ENCODE measurements at regions not wholly inside any gene's neighbourhood (a gene's known extent, or its start where the extent isn't known, plus 50 kb on each side); places are given as distances from the start of the nearest gene placed in this dataset.
"Not testable (repeated sequence)": the region's sequence is repeated elsewhere in the genome, so short reads cannot be mapped to it uniquely, and the experiment has no call there.

DNA sequence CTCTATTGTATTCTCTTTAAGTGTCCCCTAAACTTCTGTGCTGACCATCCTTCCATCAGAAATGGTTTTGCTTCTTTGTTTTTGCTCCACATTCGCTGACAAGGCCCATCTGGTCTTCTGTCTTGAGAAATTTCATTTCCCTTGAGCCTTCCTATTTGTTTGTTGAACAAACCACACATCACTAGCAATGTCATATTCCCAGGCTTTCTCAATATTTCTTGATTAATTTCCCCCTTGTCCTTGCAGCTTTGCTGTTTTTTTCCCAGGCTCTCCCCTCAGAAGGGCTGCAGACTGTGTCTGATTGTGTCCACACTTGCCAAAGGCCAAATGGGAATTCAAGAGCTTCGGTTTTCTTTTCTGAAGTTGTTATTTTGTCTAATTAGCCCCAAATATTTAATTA is 158.9 kb downstream of the MID1IP1 start:
- TF ChIP-seq, protein P1, sequence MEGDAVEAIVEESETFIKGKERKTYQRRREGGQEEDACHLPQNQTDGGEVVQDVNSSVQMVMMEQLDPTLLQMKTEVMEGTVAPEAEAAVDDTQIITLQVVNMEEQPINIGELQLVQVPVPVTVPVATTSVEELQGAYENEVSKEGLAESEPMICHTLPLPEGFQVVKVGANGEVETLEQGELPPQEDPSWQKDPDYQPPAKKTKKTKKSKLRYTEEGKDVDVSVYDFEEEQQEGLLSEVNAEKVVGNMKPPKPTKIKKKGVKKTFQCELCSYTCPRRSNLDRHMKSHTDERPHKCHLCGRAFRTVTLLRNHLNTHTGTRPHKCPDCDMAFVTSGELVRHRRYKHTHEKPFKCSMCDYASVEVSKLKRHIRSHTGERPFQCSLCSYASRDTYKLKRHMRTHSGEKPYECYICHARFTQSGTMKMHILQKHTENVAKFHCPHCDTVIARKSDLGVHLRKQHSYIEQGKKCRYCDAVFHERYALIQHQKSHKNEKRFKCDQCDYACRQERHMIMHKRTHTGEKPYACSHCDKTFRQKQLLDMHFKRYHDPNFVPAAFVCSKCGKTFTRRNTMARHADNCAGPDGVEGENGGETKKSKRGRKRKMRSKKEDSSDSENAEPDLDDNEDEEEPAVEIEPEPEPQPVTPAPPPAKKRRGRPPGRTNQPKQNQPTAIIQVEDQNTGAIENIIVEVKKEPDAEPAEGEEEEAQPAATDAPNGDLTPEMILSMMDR (IDR thresholded peaks at IDR 0.05): no peak
- Mint-ChIP-seq H3K27ac (no peak overlapping the region), H3K27me3 (no peaks in the 10 kb centered on the region), H3K9me3 (peaks cover 3% of the 10 kb centered on the region), H3K36me3 (ENCODE audit: low read depth) (no peaks in the 10 kb centered on the region), H3K4me1 (no peaks in the 10 kb centered on the region), H3K4me3 (no peak overlapping the region)
- ATAC-seq (ENCODE audit: low read depth) (no peak), DNase-seq (no peak)
- ChIA-PET CTCF (no interaction called here), POLR2A (no interaction called here)
- intact Hi-C loops (cut with micrococcal nuclease): loop anchor here (10.0 kb wide), 1 partner anchor 75 kb away; no protein-coding TSS in a partner anchor

DNA sequence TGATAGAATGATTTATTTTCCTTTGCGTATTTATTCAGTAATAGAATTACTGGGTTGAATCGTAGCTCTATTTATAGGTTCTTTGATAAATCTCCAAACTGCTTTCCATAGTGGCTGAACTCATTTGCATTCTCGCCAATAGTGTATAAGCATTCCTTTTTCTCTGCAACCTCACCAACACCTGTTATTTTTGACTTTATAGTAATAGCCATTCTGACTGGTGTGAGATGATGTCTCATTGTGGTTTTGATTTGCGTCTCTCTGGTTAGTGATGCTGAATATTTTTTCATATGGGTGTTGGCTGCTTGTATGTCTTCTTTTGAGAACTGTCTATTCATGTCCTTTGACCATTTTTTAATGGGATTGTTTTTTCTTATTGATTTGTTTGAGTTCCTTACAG is 160.7 kb downstream of the MID1IP1 start:
- POLR2A ChIA-PET: no interaction called here
- Mint-ChIP-seq H3K27me3 (no peaks in the 10 kb centered on the region), H3K4me3 (no peak overlapping the region), H3K27ac (no peak overlapping the region), H3K36me3 (ENCODE audit: low read depth) (no peaks in the 10 kb centered on the region), H3K9me3 (peaks cover 3% of the 10 kb centered on the region), H3K4me1 (no peaks in the 10 kb centered on the region)
- no peak for ATAC-seq (ENCODE audit: low read depth)
- intact Hi-C loops (cut with micrococcal nuclease): loop anchor here (10.0 kb wide), 1 partner anchor 77 kb away; no protein-coding TSS in a partner anchor
- CTCF ChIA-PET: no interaction called here
- TF ChIP-seq, protein P1 (IDR thresholded peaks at IDR 0.05): no peak
- DNase-seq: no peak

DNA sequence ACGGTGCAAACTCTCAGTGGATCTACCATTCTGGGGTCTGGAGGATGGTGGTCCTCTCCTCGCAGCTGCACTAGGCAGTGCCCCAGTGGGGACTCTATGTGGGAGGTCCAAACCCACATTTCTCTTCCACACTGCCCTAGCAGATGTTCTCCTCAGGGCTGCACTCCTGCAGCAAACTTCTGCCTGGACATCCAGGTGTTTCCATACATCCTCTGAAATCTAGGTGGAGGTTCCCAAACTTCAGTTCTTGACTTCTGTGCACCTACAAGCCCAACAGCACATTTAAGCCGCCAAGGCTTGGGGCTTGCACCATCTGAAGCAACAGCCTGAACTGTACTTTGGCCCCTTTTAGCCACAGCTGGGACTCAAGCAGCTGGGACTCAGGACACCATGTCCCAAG is 162.0 kb downstream of the MID1IP1 start:
- H3K4me1 Mint-ChIP-seq; POLR2A ChIA-PET; DNase-seq; H3K9me3 Mint-ChIP-seq; H3K4me3 Mint-ChIP-seq; H3K27ac Mint-ChIP-seq; CTCF ChIA-PET; ATAC-seq (ENCODE audit: low read depth); H3K36me3 Mint-ChIP-seq (ENCODE audit: low read depth); H3K27me3 Mint-ChIP-seq: not testable (repeated sequence)
- intact Hi-C loops (cut with micrococcal nuclease): loop anchor here (10.0 kb wide), 1 partner anchor 78 kb away; no protein-coding TSS in a partner anchor

DNA sequence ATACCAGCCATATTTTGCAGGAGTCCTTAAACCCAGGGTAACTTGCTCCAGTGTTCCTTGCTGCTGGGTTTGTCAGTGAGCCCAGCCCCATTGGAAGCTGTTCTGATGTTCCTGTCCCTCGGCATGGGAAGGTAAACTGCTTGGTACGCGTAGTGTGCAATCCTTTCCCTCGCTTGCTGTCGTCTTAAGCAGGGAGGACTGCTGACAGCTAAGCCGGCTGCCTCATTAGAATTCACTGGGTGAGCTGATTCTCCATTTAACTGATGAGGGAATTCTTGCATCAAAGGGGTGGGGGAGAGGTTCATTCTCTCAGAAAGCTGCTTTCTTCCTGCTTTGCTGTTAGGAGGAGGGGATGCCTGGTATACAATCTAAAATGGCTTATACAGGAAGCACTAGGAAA is 164.6 kb downstream of the MID1IP1 start:
- H3K27me3 Mint-ChIP-seq: no peaks in the 10 kb centered on the region
- TF ChIP-seq, protein P1 (IDR thresholded peaks at IDR 0.05): no peak
- no peak overlapping the region for H3K27ac Mint-ChIP-seq
- no peak overlapping the region for H3K4me3 Mint-ChIP-seq
- intact Hi-C loops (cut with micrococcal nuclease): loop anchor here (10.0 kb wide), 1 partner anchor 81 kb away; no protein-coding TSS in a partner anchor
- H3K4me1 Mint-ChIP-seq: no peaks in the 10 kb centered on the region
- ChIA-PET POLR2A (no interaction called here), CTCF (no interaction called here)
- no peak for DNase-seq
- no peaks in the 10 kb centered on the region for H3K36me3 Mint-ChIP-seq (ENCODE audit: low read depth)
- H3K9me3 Mint-ChIP-seq: peaks cover 3% of the 10 kb centered on the region
- no peak for ATAC-seq (ENCODE audit: low read depth)

DNA sequence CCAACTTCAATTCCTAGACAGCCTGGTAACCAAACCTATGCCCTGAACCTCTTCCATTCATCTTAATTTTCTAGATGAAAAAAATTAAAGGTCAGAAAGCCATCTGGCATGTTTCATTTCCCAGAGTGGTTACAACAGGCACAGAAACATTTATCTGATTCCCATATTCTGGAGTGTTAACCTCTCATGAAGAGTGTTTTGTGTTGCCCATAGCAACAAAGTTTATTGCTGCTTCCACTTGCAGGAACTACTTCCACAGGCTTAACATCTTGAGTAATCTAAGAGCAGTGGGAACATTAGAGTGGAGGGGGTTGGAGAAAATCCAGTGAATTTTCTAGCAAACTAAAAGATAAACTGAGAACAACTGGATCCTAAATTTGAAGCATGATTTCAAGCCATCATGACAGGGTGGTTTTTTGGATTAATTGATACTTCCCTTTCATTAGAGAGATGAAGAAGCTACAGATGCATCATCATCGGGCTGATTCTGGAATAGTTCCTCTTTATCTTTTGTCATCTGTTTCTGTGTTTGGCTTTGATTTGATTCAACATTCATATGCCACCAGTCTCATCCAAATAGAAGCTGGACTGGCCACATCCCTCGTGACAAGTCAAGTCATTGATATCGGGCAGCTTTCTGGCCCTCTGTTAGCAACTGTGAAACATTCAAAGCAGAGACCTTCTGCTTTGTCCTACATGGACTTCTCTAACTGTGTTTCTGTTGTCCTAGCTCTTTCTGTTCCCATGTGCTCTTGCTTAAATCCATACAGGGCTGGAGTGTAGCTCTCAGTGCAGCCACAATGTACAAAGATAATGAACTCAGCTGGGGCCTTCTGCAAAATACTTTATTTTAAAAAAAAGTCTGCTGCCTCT is 167.3 kb downstream of the MID1IP1 start:
- CTCF ChIA-PET: no interaction called here
- no peak for ATAC-seq (ENCODE audit: low read depth)

More for the DNA sequence above, 167.3 kb downstream of the MID1IP1 start:
- H3K36me3 Mint-ChIP-seq (ENCODE audit: low read depth): no peaks in the 10 kb centered on the region
- no peak overlapping the region for H3K4me3 Mint-ChIP-seq
- H3K4me1 Mint-ChIP-seq: no peaks in the 10 kb centered on the region
- H3K27me3 Mint-ChIP-seq: no peaks in the 10 kb centered on the region
- intact Hi-C loops (cut with micrococcal nuclease): loop anchor here (10.0 kb wide), 1 partner anchor 84 kb away; no protein-coding TSS in a partner anchor
- no peak for DNase-seq
- TF ChIP-seq, protein P1 (IDR thresholded peaks at IDR 0.05): no peak
- no peak overlapping the region for H3K27ac Mint-ChIP-seq
- POLR2A ChIA-PET: interaction anchor here (0.6 kb wide), 1 partner anchor 1128 kb away, joined by 3 read pairs; no protein-coding TSS in a partner anchor
- no peaks in the 10 kb centered on the region for H3K9me3 Mint-ChIP-seq
